BLaER1 (cell line): ENCODE measurements at regions not wholly inside any gene's neighbourhood (a gene's known extent, or its start where the extent isn't known, plus 50 kb on each side); places are given as distances from the start of the nearest gene placed in this dataset.
"Not testable (repeated sequence)": the region's sequence is repeated elsewhere in the genome, so short reads cannot be mapped to it uniquely, and the experiment has no call there.

Experiments used
- H3K27ac ChIP-seq: shearing (Covaris generic); formaldehyde crosslinking; 2 replicates; pipeline ENCODE4 v1.8.1; 2022
- H3K27me3 ChIP-seq: shearing (Covaris generic); formaldehyde crosslinking; 2 replicates; pipeline ENCODE4 v1.8.1; 2022
- H3K36me3 ChIP-seq: shearing (Covaris generic); formaldehyde crosslinking; 2 replicates; pipeline ENCODE4 v1.8.1; 2022
- H3K4me1 ChIP-seq: shearing (Covaris generic); formaldehyde crosslinking; 2 replicates; pipeline ENCODE4 v1.8.1; 2022
- H3K4me2 ChIP-seq: shearing (Covaris generic); formaldehyde crosslinking; 2 replicates; pipeline ENCODE4 v1.8.1; 2022
- H3K4me3 ChIP-seq: shearing (Covaris generic); formaldehyde crosslinking; 2 replicates; pipeline ENCODE4 v1.8.1; 2022
- H3K9ac ChIP-seq: shearing (Covaris generic); formaldehyde crosslinking; 2 replicates; pipeline ENCODE4 v1.8.1; 2022
- H3K9me3 ChIP-seq: shearing (Covaris generic); formaldehyde crosslinking; 2 replicates; pipeline ENCODE4 v1.8.1; 2022
- H4K20me1 ChIP-seq: shearing (Covaris generic); formaldehyde crosslinking; 2 replicates; pipeline ENCODE4 v1.8.1; 2022
- Cebpa-rat ChIP-seq: shearing (Covaris generic); IDR thresholded peaks from 2 replicates; pipeline ENCODE4 v1.8.1; 2022

GRCh38 chr6:67131827-67132226 lies 1424.8 kb upstream of the EYS start:
- H3K4me2 ChIP-seq: no peak overlapping the region
- no peaks in the 10 kb centered on the region for H4K20me1 ChIP-seq
- no peaks in the 10 kb centered on the region for H3K4me1 ChIP-seq
- TF ChIP-seq Cebpa-rat: no peak
- H3K36me3 ChIP-seq: no peaks in the 10 kb centered on the region
- no peak overlapping the region for H3K27ac ChIP-seq
- no peaks in the 10 kb centered on the region for H3K27me3 ChIP-seq
- H3K9ac ChIP-seq: no peak overlapping the region
- no peak overlapping the region for H3K4me3 ChIP-seq
- H3K9me3 ChIP-seq: no peaks in the 10 kb centered on the region

- no peak for TF ChIP-seq Cebpa-rat
- no peaks in the 10 kb centered on the region for H4K20me1 ChIP-seq
- H3K36me3 ChIP-seq: no peaks in the 10 kb centered on the region
- H3K4me1 ChIP-seq: no peaks in the 10 kb centered on the region
- H3K27ac ChIP-seq: no peak overlapping the region
- no peaks in the 10 kb centered on the region for H3K27me3 ChIP-seq
- no peak overlapping the region for H3K9ac ChIP-seq
- H3K4me3 ChIP-seq: no peak overlapping the region
- H3K4me2 ChIP-seq: no peak overlapping the region
- H3K9me3 ChIP-seq: no peaks in the 10 kb centered on the region
Measured at GRCh38 chr6:67129780-67130179, 1422.8 kb upstream of the EYS start.

DNA sequence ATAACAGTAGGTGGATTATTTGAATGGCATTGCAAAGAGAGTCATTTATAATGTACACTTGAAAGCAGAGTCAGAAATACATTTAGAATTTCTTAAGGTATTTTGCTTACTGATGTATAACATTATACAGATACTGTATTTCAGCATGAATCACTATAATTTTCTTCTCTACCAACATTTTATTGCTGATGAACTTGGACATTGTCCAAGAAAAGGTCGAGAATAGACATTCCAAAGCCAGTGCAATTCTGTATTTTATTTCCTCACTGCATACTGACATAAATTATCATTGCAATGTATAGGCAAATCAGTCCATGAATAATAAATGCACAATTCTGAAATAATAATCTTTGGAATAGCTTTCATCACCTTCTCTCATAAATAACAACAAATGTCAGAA lies 1420.0 kb upstream of the EYS start:
- no peak overlapping the region for H3K4me3 ChIP-seq
- H3K36me3 ChIP-seq: no peaks in the 10 kb centered on the region
- no peaks in the 10 kb centered on the region for H3K4me1 ChIP-seq
- no peak overlapping the region for H3K4me2 ChIP-seq
- no peak overlapping the region for H3K27ac ChIP-seq
- no peaks in the 10 kb centered on the region for H3K9me3 ChIP-seq
- H3K27me3 ChIP-seq: no peaks in the 10 kb centered on the region
- H4K20me1 ChIP-seq: no peaks in the 10 kb centered on the region
- no peak overlapping the region for H3K9ac ChIP-seq
- TF ChIP-seq Cebpa-rat: no peak

- no peaks in the 10 kb centered on the region for H3K36me3 ChIP-seq
- no peaks in the 10 kb centered on the region for H4K20me1 ChIP-seq
- H3K4me2 ChIP-seq: no peak overlapping the region
Measured at GRCh38 chr6:67121115-67121514, 1414.1 kb upstream of the EYS start.

GRCh38 chr6:67112120-67112519 lies 1405.1 kb upstream of the EYS start:
- Histone ChIP-seq H3K27ac (no peak overlapping the region), H3K27me3 (no peaks in the 10 kb centered on the region), H3K9ac (no peak overlapping the region), H3K36me3 (no peaks in the 10 kb centered on the region), H4K20me1 (no peaks in the 10 kb centered on the region), H3K4me1 (no peaks in the 10 kb centered on the region), H3K4me3 (no peak overlapping the region), H3K9me3 (no peaks in the 10 kb centered on the region), H3K4me2 (no peak overlapping the region)
- TF ChIP-seq Cebpa-rat: no peak

More at GRCh38 chr6:67121115-67121514, 1414.1 kb upstream of the EYS start:
- Histone ChIP-seq H3K27ac (no peak overlapping the region), H3K4me1 (no peaks in the 10 kb centered on the region), H3K4me3 (no peak overlapping the region), H3K9me3 (no peaks in the 10 kb centered on the region), H3K27me3 (no peaks in the 10 kb centered on the region), H3K9ac (no peak overlapping the region)
- no peak for TF ChIP-seq Cebpa-rat

GRCh38 chr6:67102743-67103142 lies 1395.7 kb upstream of the EYS start:
- no peaks in the 10 kb centered on the region for H3K4me1 ChIP-seq
- H3K9me3 ChIP-seq: no peaks in the 10 kb centered on the region
- H3K9ac ChIP-seq: no peak overlapping the region
- no peaks in the 10 kb centered on the region for H4K20me1 ChIP-seq
- H3K36me3 ChIP-seq: no peaks in the 10 kb centered on the region
- H3K4me2 ChIP-seq: no peak overlapping the region
- no peak overlapping the region for H3K4me3 ChIP-seq
- no peak overlapping the region for H3K27ac ChIP-seq
- no peak for TF ChIP-seq Cebpa-rat
- no peaks in the 10 kb centered on the region for H3K27me3 ChIP-seq

GRCh38 chr6:67095618-67096226 lies 1388.7 kb upstream of the EYS start:
- H3K4me2 ChIP-seq, H4K20me1 ChIP-seq, H3K27me3 ChIP-seq, H3K36me3 ChIP-seq, H3K27ac ChIP-seq, H3K4me1 ChIP-seq, H3K4me3 ChIP-seq, H3K9ac ChIP-seq, H3K9me3 ChIP-seq: not testable (repeated sequence)

GRCh38 chr6:67094431-67094946 lies 1387.5 kb upstream of the EYS start:
- no peaks in the 10 kb centered on the region for H4K20me1 ChIP-seq
- H3K4me3 ChIP-seq: no peak overlapping the region
- no peaks in the 10 kb centered on the region for H3K27me3 ChIP-seq
- no peaks in the 10 kb centered on the region for H3K36me3 ChIP-seq
- H3K4me2 ChIP-seq: no peak overlapping the region
- H3K27ac ChIP-seq: no peak overlapping the region
- H3K9ac ChIP-seq: no peak overlapping the region
- no peak for TF ChIP-seq Cebpa-rat
- no peaks in the 10 kb centered on the region for H3K9me3 ChIP-seq
- H3K4me1 ChIP-seq: no peaks in the 10 kb centered on the region

- Histone ChIP-seq H3K9ac (no peak overlapping the region), H3K4me1 (no peaks in the 10 kb centered on the region), H3K4me3 (no peak overlapping the region), H3K4me2 (no peak overlapping the region), H4K20me1 (no peaks in the 10 kb centered on the region), H3K9me3 (no peaks in the 10 kb centered on the region), H3K27ac (no peak overlapping the region), H3K27me3 (no peaks in the 10 kb centered on the region), H3K36me3 (no peaks in the 10 kb centered on the region)
- no peak for TF ChIP-seq Cebpa-rat
Measured at GRCh38 chr6:67073938-67074337, 1366.9 kb upstream of the EYS start.

- Histone ChIP-seq H3K4me1 (no peaks in the 10 kb centered on the region), H3K4me2 (no peak overlapping the region), H3K27ac (no peak overlapping the region), H3K27me3 (no peaks in the 10 kb centered on the region), H3K4me3 (no peak overlapping the region), H3K36me3 (no peaks in the 10 kb centered on the region), H3K9ac (no peak overlapping the region), H3K9me3 (no peaks in the 10 kb centered on the region), H4K20me1 (no peaks in the 10 kb centered on the region)
- no peak for TF ChIP-seq Cebpa-rat
Measured at GRCh38 chr6:67068781-67069180, 1361.8 kb upstream of the EYS start.

- Histone ChIP-seq H4K20me1 (no peaks in the 10 kb centered on the region), H3K27me3 (no peaks in the 10 kb centered on the region), H3K9me3 (no peaks in the 10 kb centered on the region), H3K27ac (no peak overlapping the region), H3K36me3 (no peaks in the 10 kb centered on the region), H3K9ac (no peak overlapping the region), H3K4me3 (no peak overlapping the region), H3K4me2 (no peak overlapping the region), H3K4me1 (no peaks in the 10 kb centered on the region)
- TF ChIP-seq Cebpa-rat: no peak
Measured at GRCh38 chr6:67064323-67064722, 1357.3 kb upstream of the EYS start.
